OCI-LY1 (cell line): ENCODE measurements at regions not wholly inside any gene's neighbourhood (a gene's known extent, or its start where the extent isn't known, plus 50 kb on each side); places are given as distances from the start of the nearest gene placed in this dataset.

ENCODE experiments used
- H2AFZ ChIP-seq: fragments of 200-600 bp; sonication (generic), shearing (Covaris generic); 2 replicates; pipeline ENCODE4 v1.6.0; 2014; ENCODE audit warnings: antibody characterized with exemption, mild to moderate bottlenecking, low read length
- H3F3A ChIP-seq: fragments of 200-600 bp; sonication (generic), shearing (Covaris generic); 2 replicates; pipeline ENCODE4 v1.6.0; 2014; ENCODE audit warnings: mild to moderate bottlenecking, antibody characterized with exemption, low read length, moderate library complexity; ENCODE audit not compliant: insufficient read depth
- H3K27ac ChIP-seq: fragments of 200-600 bp; sonication (generic); 2 replicates; pipeline ENCODE4 v1.5.1; 2014; ENCODE audit warnings: low read length, mixed run types, mild to moderate bottlenecking, low read depth; ENCODE audit not compliant: poor library complexity, severe bottlenecking
- H3K27me3 ChIP-seq: fragments of 200-600 bp; sonication (generic); 2 replicates; pipeline ENCODE4 v1.6.0; 2014; ENCODE audit warnings: antibody characterized with exemption, mild to moderate bottlenecking, low read length, moderate library complexity; ENCODE audit not compliant: insufficient read depth
- H3K36me3 ChIP-seq: fragments of 200-600 bp; sonication (generic); 2 replicates; pipeline ENCODE4 v1.6.1; 2014; ENCODE audit warnings: mild to moderate bottlenecking, antibody characterized with exemption, low read length, moderate library complexity, mixed read lengths; ENCODE audit not compliant: insufficient read depth
- H3K4me1 ChIP-seq: fragments of 200-600 bp; sonication (generic); 2 replicates; pipeline ENCODE4 v1.5.1; 2014; ENCODE audit warnings: mild to moderate bottlenecking, low read length, moderate library complexity; ENCODE audit not compliant: insufficient read depth, severe bottlenecking
- H3K4me2 ChIP-seq: fragments of 200-600 bp; sonication (generic), shearing (Covaris generic); 2 replicates; pipeline ENCODE4 v1.6.1; 2014; ENCODE audit warnings: low read length
- H3K4me3 ChIP-seq: fragments of 200-600 bp; sonication (generic); 2 replicates; pipeline ENCODE4 v1.5.1; 2014; ENCODE audit warnings: low read length, low read depth, mild to moderate bottlenecking, mixed read lengths; ENCODE audit not compliant: poor library complexity, severe bottlenecking
- H3K79me2 ChIP-seq: fragments of 200-600 bp; shearing (Covaris generic); 2 replicates; pipeline ENCODE4 v1.6.1; 2016; ENCODE audit warnings: mixed run types, low read length, mixed read lengths; ENCODE audit not compliant: insufficient read depth
- H3K9ac ChIP-seq: fragments of 200-600 bp; sonication (generic), shearing (Covaris generic); 2 replicates; pipeline ENCODE4 v1.6.1; 2014; ENCODE audit warnings: mild to moderate bottlenecking, low read length, mixed read lengths
- H3K9me2 ChIP-seq: fragments of 200-600 bp; sonication (generic), shearing (Covaris generic); 2 replicates; pipeline ENCODE4 v1.6.1; 2014; ENCODE audit warnings: low read depth, mild to moderate bottlenecking, low read length, mixed read lengths
- H3K9me3 ChIP-seq: fragments of 200-600 bp; shearing (Covaris generic); 2 replicates; pipeline ENCODE4 v1.6.1; 2014; ENCODE audit warnings: low read length, mixed read lengths
- H4K20me1 ChIP-seq: fragments of 200-600 bp; sonication (generic), shearing (Covaris generic); 2 replicates; pipeline ENCODE4 v1.6.0; 2016; ENCODE audit warnings: mild to moderate bottlenecking, low read length; ENCODE audit not compliant: insufficient read depth
- CTCF ChIP-seq: fragments of 200-600 bp; sonication (generic), shearing (Covaris generic); IDR thresholded peaks from 2 replicates; pipeline ENCODE4 v1.5.1; 2017; ENCODE audit warnings: mild to moderate bottlenecking, antibody characterized with exemption, low read length, moderate library complexity, mixed read lengths
- EZH2 ChIP-seq: fragments of 200-600 bp; sonication (generic), shearing (Covaris generic); IDR thresholded peaks from 2 replicates; pipeline ENCODE4 v1.8.0; 2017; ENCODE audit warnings: borderline replicate concordance, mixed run types, mild to moderate bottlenecking, antibody characterized with exemption, low read length, moderate library complexity, mixed read lengths

- no peaks in the 10 kb centered on the region for H3F3A ChIP-seq
- H2AFZ ChIP-seq = no peak overlapping the region
These were observed 458.2 kb upstream of the KLF6 start for GRCh38 chr10:4243169-4243568.

GRCh38 chr10:4242561-4243035, 457.6 kb upstream of the KLF6 start:
- H3K4me1 ChIP-seq = no peaks in the 10 kb centered on the region
- H3F3A ChIP-seq = no peaks in the 10 kb centered on the region
- H3K79me2 ChIP-seq = no peaks in the 10 kb centered on the region
- no peaks in the 10 kb centered on the region for H3K9me2 ChIP-seq
- no peak overlapping the region for H3K4me2 ChIP-seq
- H3K27me3 ChIP-seq = no peaks in the 10 kb centered on the region
- no peaks in the 10 kb centered on the region for H4K20me1 ChIP-seq
- no peak overlapping the region for H3K9ac ChIP-seq
- H3K36me3 ChIP-seq = no peaks in the 10 kb centered on the region
- TF ChIP-seq EZH2 (no peak), CTCF (no peak)
- H3K27ac ChIP-seq = no peak overlapping the region
- no peak overlapping the region for H2AFZ ChIP-seq
- no peak overlapping the region for H3K4me3 ChIP-seq
- no peaks in the 10 kb centered on the region for H3K9me3 ChIP-seq

More at GRCh38 chr10:4243169-4243568, 458.2 kb upstream of the KLF6 start:
- Histone ChIP-seq H3K4me2 (no peak overlapping the region), H3K4me1 (no peaks in the 10 kb centered on the region), H3K27me3 (no peaks in the 10 kb centered on the region), H3K9me3 (no peaks in the 10 kb centered on the region), H3K9me2 (no peaks in the 10 kb centered on the region), H3K4me3 (no peak overlapping the region), H3K27ac (no peak overlapping the region), H4K20me1 (no peaks in the 10 kb centered on the region), H3K79me2 (no peaks in the 10 kb centered on the region), H3K36me3 (no peaks in the 10 kb centered on the region), H3K9ac (no peak overlapping the region)
- TF ChIP-seq EZH2 = no peak
- no peak for TF ChIP-seq CTCF

- H3K27me3 ChIP-seq = no peaks in the 10 kb centered on the region
- TF ChIP-seq EZH2 = no peak
- TF ChIP-seq CTCF = no peak
- no peak overlapping the region for H2AFZ ChIP-seq
- no peak overlapping the region for H3K9ac ChIP-seq
- H3K9me3 ChIP-seq = no peaks in the 10 kb centered on the region
- H3K79me2 ChIP-seq = no peaks in the 10 kb centered on the region
- H3K4me3 ChIP-seq = no peak overlapping the region
- H3K4me2 ChIP-seq = no peak overlapping the region
- no peaks in the 10 kb centered on the region for H3K36me3 ChIP-seq
- H4K20me1 ChIP-seq = no peaks in the 10 kb centered on the region
- no peaks in the 10 kb centered on the region for H3K9me2 ChIP-seq
- H3F3A ChIP-seq = no peaks in the 10 kb centered on the region
- no peaks in the 10 kb centered on the region for H3K4me1 ChIP-seq
- no peak overlapping the region for H3K27ac ChIP-seq
These were observed 456.8 kb upstream of the KLF6 start for GRCh38 chr10:4241724-4242345.
